ENCODE measurements at regions not wholly inside any gene's neighbourhood (a gene's known extent, or its start where the extent isn't known, plus 50 kb on each side); places are given as distances from the start of the nearest gene placed in this dataset.
A peak's percentile ranks its signal among the peaks of the same experiment; 100 is the strongest.

DNA sequence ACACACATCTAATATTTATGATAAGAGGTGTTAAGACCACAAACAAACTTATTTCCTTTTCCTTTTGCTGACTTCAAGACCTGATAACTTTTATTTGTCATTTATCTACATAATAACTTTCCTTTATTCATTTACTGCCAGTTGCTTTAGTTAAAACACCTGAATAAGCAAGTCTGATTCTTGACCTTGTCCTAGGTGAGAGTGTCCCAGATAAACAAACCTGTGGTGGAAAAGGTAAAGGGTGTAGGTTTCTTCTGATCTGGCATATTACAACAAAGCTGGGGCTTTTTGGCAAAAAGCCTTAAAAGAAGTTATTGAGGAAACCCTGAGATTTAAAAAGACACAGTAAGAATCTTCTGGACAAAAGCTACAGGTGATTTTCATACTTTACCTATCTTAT, 191.5 kb downstream of the ZBBX start:
- DNase-seq: no peak

DNA sequence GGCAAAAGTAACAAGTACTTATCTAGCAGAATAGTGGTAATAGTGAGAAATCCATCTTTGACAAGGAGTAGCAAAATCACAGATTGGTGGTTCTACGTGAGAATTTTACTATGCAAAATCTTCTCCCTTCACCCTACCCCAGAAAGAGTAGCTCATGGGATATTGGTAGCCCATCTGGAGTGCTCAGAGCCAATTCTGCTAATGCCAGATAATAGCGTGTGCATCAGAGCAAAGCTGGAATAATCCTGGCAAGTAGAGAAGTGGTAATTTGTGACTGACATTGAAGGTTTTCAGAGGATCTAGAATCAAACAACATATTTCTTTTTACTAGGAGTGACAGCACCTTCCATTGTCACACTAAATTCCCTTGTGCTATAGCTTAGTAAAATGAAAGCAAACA, 192.9 kb downstream of the ZBBX start:
- DNase-seq: no peak

DNA sequence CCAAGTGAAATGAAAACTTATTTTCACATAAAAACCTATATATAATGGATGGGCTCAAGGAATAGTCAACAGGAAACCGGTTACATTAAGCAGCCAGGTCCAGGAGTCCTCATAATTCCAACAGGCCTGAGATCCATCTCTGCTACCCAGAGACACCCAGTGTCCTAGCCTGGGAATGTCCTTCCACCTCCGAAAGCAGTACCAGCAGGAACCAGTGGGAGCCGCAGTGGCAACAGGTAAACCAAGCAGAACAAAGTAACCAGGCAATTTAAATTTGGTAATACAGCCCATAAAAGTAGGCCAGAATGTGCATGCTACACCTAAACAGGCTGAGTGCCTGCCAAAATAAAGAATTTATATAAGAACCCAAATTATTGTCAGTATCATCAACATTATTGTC, 195.6 kb downstream of the ZBBX start:
- DNase-seq: no peak

DNA sequence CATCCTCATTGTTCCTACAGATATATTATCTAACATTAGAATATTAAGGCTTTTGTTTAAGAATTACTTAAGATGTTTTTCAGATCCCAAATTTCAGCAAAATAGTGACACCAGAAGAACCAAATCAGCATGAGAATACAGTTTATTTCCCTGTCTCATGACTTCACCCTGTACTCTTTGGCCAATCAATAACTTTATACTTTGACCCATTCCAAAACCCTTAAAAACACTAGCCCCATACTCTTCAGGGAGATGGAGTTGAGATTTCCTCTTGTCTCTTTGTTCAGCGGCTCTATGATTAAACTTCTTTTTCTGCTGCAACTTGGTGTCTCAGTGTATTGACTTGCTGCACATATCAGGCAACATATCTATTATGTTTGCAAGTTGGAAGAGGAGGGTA, 207.7 kb downstream of the ZBBX start:
- DNase-seq: no peak

DNA sequence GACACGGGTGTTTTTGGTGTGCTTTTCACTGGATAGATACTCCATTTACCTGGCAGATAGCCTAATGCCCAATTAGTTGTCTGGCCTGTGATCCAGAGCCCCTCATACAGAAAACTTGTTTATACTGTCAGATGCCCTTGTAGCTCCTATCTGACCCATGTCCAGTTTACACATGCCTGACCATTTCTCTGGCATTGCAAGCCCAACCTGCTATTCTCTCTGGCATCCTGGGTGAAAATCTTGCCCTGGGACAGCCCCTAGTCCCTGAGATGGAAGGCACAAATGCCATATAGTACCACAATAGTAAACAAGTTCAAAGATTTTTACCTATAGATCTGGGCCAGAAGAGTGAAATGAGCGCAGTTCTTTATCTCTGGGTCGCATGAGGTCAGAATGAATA, 212.6 kb downstream of the ZBBX start:
- DNase-seq: no peak

DNA sequence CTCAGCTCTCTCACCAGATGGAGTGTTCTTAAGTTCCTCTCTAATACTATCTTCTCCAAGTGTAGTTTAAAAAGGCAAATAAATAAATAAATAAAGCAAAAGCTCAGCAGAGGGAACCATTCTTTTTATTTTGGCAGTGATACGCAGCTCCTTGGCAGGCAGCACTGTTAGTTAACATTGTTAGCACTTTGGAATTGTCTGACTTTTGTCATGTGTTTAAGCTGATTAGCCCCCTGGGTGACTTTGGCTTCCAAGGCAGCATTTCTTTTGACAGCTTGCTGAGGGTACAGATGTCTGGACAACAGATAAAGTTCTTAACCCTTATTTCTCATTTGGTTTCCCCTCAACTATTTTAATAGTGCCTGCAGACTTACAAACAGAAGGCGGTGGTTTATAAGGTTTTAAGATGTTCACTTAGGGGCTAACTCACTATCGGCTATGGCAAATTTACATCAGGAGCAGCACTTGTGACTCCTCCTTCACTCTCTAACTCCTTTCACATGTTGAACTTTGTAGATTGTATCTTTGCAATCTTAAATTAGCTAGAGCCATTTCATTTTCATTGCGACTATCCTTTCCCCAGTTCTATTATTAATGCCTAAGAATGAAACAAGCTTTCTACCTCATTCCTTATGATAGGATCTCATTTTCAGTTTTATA, 213.4 kb downstream of the ZBBX start:
- DNase-seq: peak; percentile 79

DNA sequence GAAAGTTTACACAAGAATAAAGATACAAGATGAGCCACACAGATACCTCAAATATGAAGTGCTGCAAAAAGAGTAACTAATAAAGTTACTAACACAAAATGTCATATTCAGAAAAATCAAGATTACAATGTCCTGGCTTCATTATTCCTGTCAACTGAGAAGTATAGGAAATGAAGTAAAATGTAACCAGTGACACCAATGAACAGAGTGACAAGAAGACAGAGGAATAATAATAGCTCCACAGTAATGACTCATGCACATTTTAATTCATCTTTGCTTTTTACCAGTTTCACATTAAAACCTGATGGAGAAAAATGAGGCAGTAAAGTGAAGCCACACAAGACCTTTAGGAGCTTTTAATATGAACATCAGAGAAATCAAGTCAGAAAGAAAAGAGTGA, 214.1 kb downstream of the ZBBX start:
- no peak for DNase-seq

DNA sequence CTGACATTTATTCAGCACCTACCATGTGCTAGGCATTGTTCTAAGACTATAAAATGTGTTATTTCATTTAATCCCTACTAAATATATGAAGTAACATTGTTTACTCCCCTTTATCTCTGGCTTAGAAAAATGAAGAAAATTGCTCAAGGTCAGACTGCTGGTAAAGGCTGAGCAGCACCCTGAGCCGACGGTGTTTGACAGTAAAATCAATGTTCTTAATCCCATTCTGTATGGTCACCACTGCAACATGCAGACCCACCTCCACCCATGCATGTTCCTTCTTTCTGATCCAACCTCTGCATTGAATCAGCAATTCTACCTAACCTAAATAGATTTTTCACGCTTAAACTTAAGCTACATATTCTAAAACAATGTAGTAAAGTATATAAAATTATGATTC, 216.5 kb downstream of the ZBBX start:
- no peak for DNase-seq

DNA sequence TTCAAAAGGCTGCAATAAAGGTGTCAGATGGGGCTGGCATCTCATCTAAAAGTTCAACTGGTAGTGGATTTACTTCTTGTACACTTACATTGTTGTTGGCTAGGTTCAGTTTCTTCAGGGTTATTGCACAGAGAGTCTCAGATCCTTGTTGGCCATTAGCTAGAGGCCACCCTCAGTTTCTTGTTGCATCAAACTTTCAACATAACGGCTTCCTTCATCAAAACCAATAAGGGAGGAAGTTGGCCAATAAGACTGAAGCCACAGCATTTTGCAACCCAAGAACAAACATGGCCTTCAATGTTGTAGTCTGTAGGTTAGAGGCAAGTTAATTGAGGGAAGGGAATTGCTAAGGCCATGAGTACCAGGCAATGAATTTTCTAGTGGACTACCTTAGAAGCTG, 218.0 kb downstream of the ZBBX start:
- no peak for DNase-seq

DNA sequence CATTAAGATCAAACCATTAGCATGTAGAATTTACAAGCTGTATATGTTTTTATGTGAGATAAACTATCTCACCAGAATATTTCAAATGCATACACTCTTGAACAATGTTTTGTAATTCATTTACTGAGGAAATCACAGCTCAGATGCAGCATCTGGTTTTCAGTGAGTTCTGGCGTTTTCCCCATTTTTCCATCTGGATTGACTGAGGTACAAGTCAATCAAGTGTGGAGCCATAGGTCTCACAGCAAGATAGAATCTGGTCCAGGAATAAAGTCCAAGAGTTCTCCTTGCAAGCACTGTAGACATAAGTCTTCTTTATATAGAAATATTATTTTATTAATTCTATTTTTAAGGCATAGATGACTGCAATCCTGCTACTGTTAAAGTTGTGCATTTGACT, 219.3 kb downstream of the ZBBX start:
- DNase-seq: peak; percentile 44

DNA sequence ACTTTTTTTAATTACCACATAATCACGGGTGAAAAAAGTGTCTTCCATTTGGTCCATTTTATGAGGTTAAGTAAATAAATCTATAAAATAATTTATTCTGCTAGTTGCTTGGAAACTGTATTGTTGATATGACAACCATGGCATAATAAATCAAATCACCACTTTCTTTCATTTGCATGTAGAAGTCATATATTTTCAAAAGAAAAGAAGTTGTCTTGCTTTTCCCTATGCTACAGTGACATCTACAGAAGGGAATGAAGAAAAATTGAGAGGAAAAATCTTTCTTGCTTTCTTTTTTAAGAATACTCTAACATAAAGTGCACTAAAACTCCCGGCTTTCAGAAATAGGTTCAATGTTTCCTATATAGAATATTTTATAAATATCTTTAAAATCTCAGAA, 228.5 kb downstream of the ZBBX start:
- no peak for DNase-seq

DNA sequence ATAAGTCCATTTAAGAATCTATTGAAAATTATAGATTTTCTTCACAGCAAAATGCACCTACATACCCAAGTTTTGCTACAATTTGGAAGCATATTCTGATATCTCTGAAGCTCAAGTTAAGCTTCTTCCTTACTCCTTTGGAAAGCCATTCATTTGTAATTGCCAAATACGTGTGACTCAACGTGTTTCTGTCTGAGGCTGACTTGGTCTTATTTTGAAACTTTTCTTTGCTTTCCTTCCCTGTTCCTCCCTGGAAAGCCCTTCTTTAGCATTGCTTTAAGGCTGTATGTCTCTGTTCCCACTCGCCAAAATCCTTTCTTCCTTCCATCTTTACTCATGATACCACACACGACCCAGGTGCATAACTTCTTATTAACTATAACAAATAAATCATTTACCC, 232.0 kb downstream of the ZBBX start:
- DNase-seq: no peak

DNA sequence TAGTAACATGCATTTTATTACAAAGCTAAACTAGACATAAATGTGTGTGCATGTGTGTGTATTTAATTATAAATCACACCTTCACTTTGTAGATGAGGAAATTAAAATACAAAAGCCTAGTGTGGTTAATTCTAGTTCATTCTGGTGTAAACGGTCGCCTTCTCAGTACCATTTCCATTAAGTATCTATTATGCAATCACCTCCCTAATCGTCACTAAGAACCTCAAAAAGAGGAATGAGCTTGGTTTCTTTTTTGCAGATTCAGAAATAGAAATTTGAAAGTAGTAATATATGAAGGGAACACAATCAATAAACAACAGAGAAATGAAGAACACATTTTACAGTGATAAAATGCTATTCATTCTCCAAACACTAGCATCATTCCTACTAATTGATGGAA, 233.2 kb downstream of the ZBBX start:
- DNase-seq: no peak

DNA sequence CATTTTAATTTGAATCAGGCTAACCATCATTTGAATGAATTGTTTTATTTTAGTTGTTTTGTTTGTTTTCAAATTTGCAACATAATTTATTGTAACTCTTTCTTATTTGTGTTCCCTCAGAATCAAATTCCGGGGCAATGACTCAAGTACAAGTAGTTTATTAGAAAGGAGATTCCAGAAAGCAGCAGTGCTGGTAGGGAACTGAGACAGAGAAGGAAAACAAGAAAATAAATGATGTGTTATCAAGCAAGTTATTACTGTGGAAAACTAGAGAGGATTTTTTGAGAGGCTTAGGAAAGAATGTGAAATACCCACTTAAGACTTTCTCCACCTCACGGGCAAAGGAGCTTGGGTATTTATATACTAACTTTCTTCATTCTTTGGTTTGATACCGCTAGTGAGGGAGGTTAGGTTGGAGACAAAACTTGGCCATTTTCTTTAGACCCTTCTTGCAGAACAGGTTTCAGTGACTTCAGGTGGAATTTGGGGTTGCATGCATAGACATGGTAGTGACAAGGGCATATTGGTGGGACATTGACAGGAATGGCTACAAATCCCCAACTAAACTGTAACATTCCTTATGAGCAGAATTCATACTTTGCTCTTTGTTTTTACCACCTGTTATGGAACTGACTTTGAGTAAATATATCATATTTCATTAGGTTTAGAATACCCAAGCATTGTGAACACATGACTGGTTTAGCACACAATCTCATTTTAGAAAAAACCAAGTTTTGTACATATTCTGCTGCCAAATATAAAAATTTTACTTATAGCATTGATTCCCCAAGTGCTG, 254.3 kb downstream of the ZBBX start:
- DNase-seq: no peak

DNA sequence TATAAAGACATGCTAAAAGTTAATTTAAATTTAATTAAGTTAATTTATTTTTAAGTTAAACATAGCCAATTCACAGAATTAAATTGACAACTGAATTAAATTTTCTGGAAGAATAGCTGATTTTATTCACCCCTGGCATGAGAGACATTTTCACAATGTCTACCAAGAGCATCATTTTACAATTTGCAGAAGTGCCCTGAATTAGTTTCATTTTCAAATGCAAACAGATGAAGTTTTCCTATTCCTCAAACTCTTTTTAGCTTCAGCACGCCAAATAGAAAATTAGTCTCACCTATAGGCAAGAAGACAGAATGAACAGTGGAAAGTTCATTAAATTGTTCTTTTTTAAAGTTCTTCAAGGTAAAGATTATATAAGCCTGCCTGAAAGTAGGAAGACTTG, 259.3 kb downstream of the ZBBX start:
- no peak for DNase-seq

DNA sequence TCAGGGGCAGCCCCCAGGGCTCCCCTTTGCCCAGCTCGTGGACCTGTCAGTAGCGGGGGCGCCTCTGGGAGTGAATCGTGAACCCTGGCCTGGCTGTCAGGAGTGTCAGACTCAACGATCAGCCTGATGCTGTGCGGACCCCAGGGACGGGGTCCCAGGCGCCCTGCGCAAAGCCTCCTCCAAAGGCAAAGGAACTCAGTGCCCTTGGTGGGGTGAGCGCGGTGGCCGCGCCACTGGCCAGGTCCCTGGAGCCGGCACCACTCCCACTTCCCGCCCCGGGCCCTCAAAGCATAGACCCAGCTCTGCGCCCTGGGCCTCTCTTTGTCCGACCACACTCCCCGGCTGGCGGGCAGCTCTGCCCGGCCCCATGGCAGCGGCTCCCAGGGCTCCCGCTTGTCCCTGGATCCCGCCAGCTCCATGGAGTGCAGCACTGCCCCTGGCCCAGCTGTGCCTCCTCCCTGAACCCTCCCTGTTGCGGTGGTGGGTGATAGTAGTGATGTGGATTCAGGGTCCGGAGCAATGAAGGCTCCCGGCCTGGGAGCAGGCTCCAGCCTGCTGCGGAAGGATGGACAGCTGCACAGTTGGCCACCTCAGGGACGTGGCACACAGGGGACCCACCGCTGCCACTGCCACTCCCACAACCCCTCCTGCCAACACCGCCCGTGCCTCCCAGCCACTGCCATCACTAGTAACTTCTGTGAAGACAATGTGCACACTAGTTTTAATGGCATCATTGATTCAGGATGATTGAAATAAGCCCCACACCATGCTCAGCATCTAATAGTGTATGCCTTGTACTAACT, 263.8 kb downstream of the ZBBX start:
- DNase-seq: no peak

DNA sequence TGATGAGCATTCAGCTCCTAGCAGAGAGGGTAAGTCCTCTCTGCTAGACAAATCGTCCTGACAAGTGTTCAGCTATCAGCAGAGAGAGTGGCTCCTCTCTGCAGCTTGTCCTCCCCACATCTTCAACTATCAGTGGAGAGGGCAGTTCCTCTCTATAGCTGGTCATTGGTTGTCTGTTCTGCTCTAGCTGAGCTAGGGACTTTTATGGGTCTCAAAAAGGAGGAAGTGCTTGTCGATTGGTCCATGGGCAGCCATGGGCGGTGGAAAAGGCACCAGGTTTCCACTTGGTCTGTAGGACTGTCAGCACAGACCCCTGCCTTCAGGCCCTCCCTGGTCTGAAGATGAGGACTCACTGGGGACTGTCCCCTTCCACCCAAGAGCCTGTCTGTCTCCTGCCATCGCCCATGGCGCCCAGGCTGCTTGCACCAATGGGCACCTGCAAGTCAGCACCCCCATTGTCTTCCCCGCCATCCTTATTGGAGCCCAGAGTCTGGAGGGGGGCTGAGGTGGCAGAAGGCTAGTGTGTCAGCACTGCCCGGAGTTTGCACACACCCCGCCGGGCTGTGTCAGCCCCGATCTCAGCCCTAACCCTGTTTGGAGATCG, 264.7 kb downstream of the ZBBX start:
- DNase-seq: no peak

DNA sequence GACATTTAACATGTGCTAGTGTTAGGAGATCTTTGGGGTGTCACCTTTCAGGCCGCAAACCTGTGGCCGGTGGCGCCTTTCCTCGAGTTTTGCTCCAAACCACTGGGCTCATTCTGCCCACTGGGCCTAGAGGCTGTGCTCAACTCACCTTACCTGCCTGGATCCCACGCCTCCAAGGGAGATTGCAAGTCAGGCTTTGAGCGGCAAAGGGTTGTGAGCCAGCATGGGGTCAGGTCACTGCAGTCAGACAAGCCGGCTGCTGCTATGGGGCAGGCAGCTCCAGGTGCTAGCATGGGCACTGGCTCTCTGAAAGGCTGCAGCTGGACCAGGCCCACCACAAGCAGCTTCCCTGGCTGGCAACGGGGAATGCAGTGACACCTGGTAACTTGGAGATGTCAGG, 265.5 kb downstream of the ZBBX start:
- no peak for DNase-seq

DNA sequence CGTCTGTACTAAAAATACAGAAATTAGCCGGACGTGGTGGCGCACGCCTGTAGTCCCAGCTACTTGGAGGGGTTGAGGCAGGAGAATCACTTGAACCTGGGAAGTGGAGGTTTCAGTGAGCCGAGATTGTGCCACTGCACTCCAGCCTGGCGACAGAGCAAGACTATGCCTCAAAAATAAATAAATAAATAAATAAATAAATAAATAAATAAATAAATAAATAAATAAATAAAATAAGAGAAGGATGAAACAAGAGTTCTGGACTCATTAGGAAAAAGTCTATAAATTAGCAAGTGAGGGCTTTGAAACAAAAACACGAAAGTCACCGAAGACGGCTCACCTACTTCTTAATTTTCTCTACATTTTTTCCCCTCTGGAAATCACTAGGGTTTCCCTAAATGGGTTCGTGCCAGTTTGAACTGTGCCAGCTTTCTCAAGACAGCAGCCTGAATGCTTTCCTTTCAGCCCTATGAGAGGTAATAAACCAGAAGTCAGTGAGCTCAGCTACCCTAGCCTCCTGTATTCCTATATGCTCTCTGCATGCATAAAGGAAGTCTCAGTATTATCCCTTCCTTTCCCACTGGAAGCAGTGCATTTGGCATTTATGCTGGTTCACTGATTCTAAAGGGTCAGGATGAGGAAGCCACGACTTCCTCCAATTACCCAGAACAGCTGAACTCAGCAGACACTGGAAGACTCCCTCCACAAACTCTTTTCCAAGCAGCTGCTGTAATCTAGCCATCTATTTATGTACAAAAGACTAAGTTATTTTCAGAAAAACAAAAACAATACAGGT, 266.9 kb downstream of the ZBBX start:
- peak; percentile 25 for DNase-seq

DNA sequence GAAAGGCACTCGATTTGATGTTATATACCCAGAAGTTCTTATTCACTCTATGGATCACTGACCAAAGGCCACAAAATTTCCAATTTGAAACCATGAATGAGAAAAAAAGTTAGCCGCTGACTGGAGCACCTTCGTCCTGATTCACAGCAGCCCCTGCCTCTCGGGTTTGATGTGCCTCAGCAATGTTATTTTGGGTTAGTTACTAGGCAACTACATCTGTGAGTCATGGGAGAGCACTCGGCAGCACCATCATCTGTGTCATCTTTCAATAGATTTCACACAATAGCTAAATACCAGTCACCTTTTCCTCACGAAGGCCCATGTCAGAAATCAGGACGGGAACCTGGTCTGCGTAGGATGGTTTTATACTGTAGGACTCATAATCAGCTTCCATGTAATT, 269.2 kb downstream of the ZBBX start:
- DNase-seq: peak; percentile 21

DNA sequence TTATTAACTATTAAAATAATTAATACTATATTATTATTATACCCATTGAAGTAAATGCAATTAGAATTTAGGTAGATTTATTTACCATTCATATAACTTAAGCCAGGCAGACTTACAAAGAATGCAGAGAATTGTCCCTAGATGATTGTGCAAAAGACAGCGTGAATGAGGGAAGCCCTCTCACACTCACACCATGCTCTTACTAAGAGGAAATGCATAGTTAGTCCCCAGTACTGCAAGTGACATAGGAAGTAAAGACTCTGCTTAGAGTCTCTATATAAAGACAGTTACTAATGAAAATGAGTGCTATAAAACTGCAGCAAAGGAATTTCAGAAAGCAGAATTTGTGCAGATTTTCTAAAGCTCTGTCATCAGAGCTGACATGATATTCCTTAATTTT, 270.4 kb downstream of the ZBBX start:
- no peak for DNase-seq

DNA sequence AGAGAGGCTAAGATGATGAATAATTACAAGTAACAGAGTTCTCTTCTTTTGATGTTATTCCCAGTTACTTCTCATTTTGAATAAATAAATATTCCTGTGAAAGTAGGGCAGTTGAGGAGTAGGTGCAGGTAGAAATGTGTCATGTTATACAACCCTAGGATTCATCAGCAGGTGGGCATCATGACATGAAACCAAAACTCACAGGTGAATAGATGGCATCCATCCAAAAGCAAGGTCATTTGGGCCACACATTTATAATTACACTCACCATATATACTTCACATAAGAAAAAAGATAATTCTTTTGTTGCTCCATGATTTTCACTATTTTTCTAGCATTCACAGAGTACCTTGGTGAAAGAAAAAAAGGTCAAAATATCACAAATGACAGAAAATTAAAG, 273.6 kb downstream of the ZBBX start:
- no peak for DNase-seq

DNA sequence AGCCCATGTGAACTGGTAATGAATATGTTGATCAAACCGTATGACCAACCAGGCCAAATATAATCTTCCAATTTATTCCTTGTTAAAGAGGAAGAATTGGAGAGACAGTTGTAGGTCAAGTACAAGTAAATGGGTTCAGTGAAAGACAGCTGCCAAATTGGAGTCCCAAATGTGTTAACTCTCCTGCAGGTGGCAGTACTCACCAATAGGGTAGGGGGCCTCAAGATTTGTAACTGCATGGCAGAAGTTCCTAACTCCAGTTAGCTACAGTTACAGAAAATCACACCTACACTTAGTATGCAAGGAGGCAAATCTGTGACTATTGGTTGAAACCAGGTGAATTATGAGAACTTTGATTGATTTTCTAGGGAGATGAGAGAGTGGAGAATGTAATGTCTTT, 278.0 kb downstream of the ZBBX start:
- no peak for DNase-seq

Data from femur (tissue), 1 donor.